ENCODE measurements at regions not wholly inside any gene's neighbourhood (a gene's known extent, or its start where the extent isn't known, plus 50 kb on each side); places are given as distances from the start of the nearest gene placed in this dataset.

DNA sequence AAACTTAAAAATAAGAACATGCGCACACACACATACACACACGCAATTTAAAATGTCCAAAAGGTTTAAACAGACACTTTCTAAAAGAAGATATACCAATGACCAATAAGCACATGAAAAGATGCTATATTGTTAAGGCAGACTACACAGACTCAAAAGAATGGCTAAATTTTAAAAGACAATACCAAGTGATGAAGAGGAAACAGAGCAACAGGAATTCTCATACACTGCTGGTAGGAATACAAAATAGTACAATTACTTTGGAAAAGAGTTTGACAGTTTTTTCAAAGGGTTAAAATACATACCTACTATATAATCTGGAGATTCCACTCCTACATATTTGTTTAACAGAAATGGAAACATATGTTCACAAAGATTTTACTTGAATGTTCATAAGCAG is 239.6 kb upstream of the SAMSN1 start:
- no peaks in the 10 kb centered on the region for H4K20me1 ChIP-seq (ENCODE audit: control insufficient read depth, insufficient read depth)
- FAIRE-seq, result no peak
- POLR2A ChIA-PET, result no interaction called here
- no peak overlapping the region for H3K4me3 ChIP-seq
- no peaks in the 10 kb centered on the region for H3K4me1 ChIP-seq (ENCODE audit: control insufficient read depth, insufficient read depth, low read length)
- H3K27me3 ChIP-seq (replicated peaks in 1 of 2; ENCODE audit: control insufficient read depth in 2 of 2, insufficient read depth in 2 of 2, low read length in 1 of 2), result no peaks in the 10 kb centered on the region
- no peak for ATAC-seq
- intact Hi-C loops (cut with micrococcal nuclease; ENCODE audit: unreplicated experiment), result no loop called here
- no peak for DNase-seq (ENCODE audit: low read depth, low spot score)
- H3K79me2 ChIP-seq (ENCODE audit: control insufficient read depth, insufficient read depth, low read length), result no peaks in the 10 kb centered on the region
- in situ Hi-C loops (cut with MboI), result no loop called here
- no TSS peak for BruUV-seq (replicated peaks)
- H3K36me3 ChIP-seq (ENCODE audit: control insufficient read depth in 2 of 2, insufficient read depth in 2 of 2, low read length in 1 of 2), result no peaks in the 10 kb centered on the region
- SMC1A ChIA-PET (ENCODE audit: uncharacterized antibody, unreplicated experiment), result interaction anchor here (0.6 kb wide), 1 partner anchor 351 kb away, joined by 3 read pairs; no protein-coding TSS in a partner anchor
- CTCF ChIA-PET, result no interaction called here
- 96% methylated on average over 2 of the region's 2 CpGs for WGBS (ENCODE audit: insufficient coverage, insufficient replicate concordance, low lambda C conversion rate, missing lambda C conversion rate)
- no peak overlapping the region for H2AFZ ChIP-seq (ENCODE audit: control insufficient read depth, low read depth, low read length)
- H3K9me3 ChIP-seq (replicated peaks; ENCODE audit: control insufficient read depth, insufficient read depth, low read length), result no peaks in the 10 kb centered on the region
- RAD21 ChIA-PET (ENCODE audit: unreplicated experiment), result no interaction called here
- no peak overlapping the region for H3K4me2 ChIP-seq (ENCODE audit: control insufficient read depth, insufficient read depth)
- H3K27ac ChIP-seq (ENCODE audit: control insufficient read depth, insufficient read depth), result no peak overlapping the region
- no peak overlapping the region for H3K9ac ChIP-seq (ENCODE audit: control insufficient read depth, insufficient read depth, low read length)
- no peak for TF ChIP-seq CHD1 (IDR thresholded peaks at IDR 0.05; ENCODE audit: low read depth, low read length)
- TF ChIP-seq ZNF217 (IDR thresholded peaks at IDR 0.05), result no peak
- no peak for TF ChIP-seq RB1 (IDR thresholded peaks at IDR 0.05; ENCODE audit: borderline replicate concordance)
- TF ChIP-seq STAT1 (conservative IDR thresholded peaks at IDR 0.05), result no peak
- TF ChIP-seq RUNX3 (IDR thresholded peaks at IDR 0.05; ENCODE audit: low read length), result no peak
- no peak for TF ChIP-seq BACH1 (IDR thresholded peaks at IDR 0.05; ENCODE audit: borderline replicate concordance)
- no peak for TF ChIP-seq POLR2AphosphoS2 (IDR thresholded peaks at IDR 0.05; ENCODE audit: low read depth, low read length)
- no peak for TF ChIP-seq USF1 (IDR thresholded peaks at IDR 0.05; ENCODE audit: borderline replicate concordance, extremely low read length, insufficient read depth, low read depth, low read length)
- TF ChIP-seq SUPT20H (IDR thresholded peaks at IDR 0.05; ENCODE audit: borderline replicate concordance, control insufficient read depth, low read depth, low read length), result no peak
- TF ChIP-seq, protein P1, sequence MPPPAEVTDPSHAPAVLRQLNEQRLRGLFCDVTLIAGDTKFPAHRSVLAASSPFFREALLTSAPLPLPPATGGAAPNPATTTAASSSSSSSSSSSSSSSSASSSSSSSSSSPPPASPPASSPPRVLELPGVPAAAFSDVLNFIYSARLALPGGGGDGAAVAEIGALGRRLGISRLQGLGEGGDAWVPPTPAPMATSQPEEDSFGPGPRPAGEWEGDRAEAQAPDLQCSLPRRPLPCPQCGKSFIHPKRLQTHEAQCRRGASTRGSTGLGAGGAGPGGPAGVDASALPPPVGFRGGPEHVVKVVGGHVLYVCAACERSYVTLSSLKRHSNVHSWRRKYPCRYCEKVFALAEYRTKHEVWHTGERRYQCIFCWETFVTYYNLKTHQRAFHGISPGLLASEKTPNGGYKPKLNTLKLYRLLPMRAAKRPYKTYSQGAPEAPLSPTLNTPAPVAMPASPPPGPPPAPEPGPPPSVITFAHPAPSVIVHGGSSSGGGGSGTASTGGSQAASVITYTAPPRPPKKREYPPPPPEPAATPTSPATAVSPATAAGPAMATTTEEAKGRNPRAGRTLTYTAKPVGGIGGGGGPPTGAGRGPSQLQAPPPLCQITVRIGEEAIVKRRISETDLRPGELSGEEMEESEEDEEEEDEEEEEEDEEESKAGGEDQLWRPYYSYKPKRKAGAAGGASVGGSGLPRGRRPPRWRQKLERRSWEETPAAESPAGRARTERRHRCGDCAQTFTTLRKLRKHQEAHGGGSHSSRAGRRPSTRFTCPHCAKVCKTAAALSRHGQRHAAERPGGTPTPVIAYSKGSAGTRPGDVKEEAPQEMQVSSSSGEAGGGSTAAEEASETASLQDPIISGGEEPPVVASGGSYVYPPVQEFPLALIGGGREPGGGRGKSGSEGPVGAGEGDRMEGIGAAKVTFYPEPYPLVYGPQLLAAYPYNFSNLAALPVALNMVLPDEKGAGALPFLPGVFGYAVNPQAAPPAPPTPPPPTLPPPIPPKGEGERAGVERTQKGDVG (CRISPR knock-in tag; IDR thresholded peaks at IDR 0.05), result no peak
- TF ChIP-seq GATAD2B (conservative IDR thresholded peaks at IDR 0.05; ENCODE audit: low read depth), result no peak
- TF ChIP-seq SREBF1 (IDR thresholded peaks at IDR 0.05; ENCODE audit: low read length), result no peak
- TF ChIP-seq E2F8 (IDR thresholded peaks at IDR 0.05; ENCODE audit: low read depth, partially characterized antibody), result no peak
- no peak for TF ChIP-seq IRF5 (IDR thresholded peaks at IDR 0.05; ENCODE audit: borderline replicate concordance)
- TF ChIP-seq ZBED1 (IDR thresholded peaks at IDR 0.05; ENCODE audit: borderline replicate concordance), result no peak
- no peak for TF ChIP-seq NRF1 (conservative IDR thresholded peaks at IDR 0.05; ENCODE audit: low read depth, low read length)
- TF ChIP-seq FOS (IDR thresholded peaks at IDR 0.05; ENCODE audit: borderline replicate concordance, extremely low read depth, insufficient read length), result no peak
- no peak for TF ChIP-seq HDAC6 (IDR thresholded peaks at IDR 0.05; ENCODE audit: unreplicated experiment)
